Mesothelial cell of epicardium (in vitro differentiated cells): ENCODE measurements at regions not wholly inside any gene's neighbourhood (a gene's known extent, or its start where the extent isn't known, plus 50 kb on each side); places are given as distances from the start of the nearest gene placed in this dataset.

ENCODE experiments used
- DNase-seq, 2 experiments: peaks; one replicate each; pipeline ENCODE4 v3.0.0; 2021; ENCODE audit warnings: low spot score in 2 of 2; ENCODE audit not compliant: unreplicated experiment in 2 of 2
- H3K27ac Mint-ChIP-seq: 2 replicates; pipeline ENCODE4 v1.8.0; 2021; ENCODE audit warnings: mixed read lengths
- H3K27me3 Mint-ChIP-seq: 2 replicates; pipeline ENCODE4 v1.8.0; 2021; ENCODE audit warnings: low read depth, mixed read lengths
- H3K36me3 Mint-ChIP-seq: 2 replicates; pipeline ENCODE4 v1.8.0; 2021; ENCODE audit warnings: mixed read lengths
- H3K4me1 Mint-ChIP-seq: 2 replicates; pipeline ENCODE4 v1.8.0; 2021; ENCODE audit warnings: mixed read lengths
- H3K4me3 Mint-ChIP-seq: 2 replicates; pipeline ENCODE4 v1.8.0; 2021; ENCODE audit warnings: mild to moderate bottlenecking, moderate library complexity, mixed read lengths
- H3K9me3 Mint-ChIP-seq: 2 replicates; pipeline ENCODE4 v1.8.0; 2021; ENCODE audit warnings: mixed read lengths
- CTCF ChIP-seq: fragments of 200-600 bp; sonication (generic); IDR thresholded peaks from one replicate; pipeline ENCODE4 v1.5.0; 2021; ENCODE audit warnings: antibody characterized with exemption; ENCODE audit not compliant: unreplicated experiment

GRCh38 chr9:119086590-119086989 lies 282.6 kb downstream of the BRINP1 start:
- no peaks in the 10 kb centered on the region for H3K27me3 Mint-ChIP-seq
- H3K4me1 Mint-ChIP-seq: no peaks in the 10 kb centered on the region
- H3K4me3 Mint-ChIP-seq: no peak overlapping the region
- H3K36me3 Mint-ChIP-seq: no peaks in the 10 kb centered on the region
- H3K27ac Mint-ChIP-seq: no peak overlapping the region
- no peak for TF ChIP-seq CTCF
- no peak for DNase-seq
- H3K9me3 Mint-ChIP-seq: no peaks in the 10 kb centered on the region

DNA sequence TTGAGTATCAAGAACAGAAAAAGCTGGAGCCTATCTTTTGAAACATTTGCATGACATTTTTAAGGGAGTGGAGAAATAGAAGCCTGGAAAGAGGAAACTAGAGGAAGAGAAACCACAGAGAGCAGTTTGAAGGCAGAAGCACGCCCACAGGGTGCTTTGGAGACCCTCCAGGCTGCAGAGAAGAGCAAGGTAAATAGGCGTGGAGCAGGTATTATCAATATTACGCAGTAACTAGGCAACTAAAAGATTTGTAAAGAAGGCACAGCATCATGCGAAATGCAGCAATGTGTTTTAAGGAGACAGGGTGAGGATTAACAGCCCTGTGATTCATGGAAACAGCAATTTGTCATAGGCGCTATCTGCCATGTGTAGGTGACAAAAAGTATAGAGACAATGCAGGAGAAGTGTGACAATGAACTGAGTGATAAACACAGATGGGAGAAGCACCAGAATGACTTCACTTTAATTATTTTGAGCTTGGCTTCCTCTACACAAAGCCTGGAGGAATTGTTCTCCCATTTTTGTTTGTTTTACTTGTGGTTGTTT lies 281.2 kb downstream of the BRINP1 start:
- Mint-ChIP-seq H3K27me3 (no peaks in the 10 kb centered on the region), H3K4me3 (no peak overlapping the region), H3K9me3 (no peaks in the 10 kb centered on the region), H3K36me3 (no peaks in the 10 kb centered on the region), H3K4me1 (no peaks in the 10 kb centered on the region), H3K27ac (no peak overlapping the region)
- no peak for TF ChIP-seq CTCF
- DNase-seq: no peak

GRCh38 chr9:119091074-119091473 lies 278.2 kb downstream of the BRINP1 start:
- no peaks in the 10 kb centered on the region for H3K9me3 Mint-ChIP-seq
- TF ChIP-seq CTCF: no peak
- no peak overlapping the region for H3K27ac Mint-ChIP-seq
- no peaks in the 10 kb centered on the region for H3K27me3 Mint-ChIP-seq
- H3K4me1 Mint-ChIP-seq: no peaks in the 10 kb centered on the region
- no peak overlapping the region for H3K4me3 Mint-ChIP-seq
- no peak for DNase-seq
- no peaks in the 10 kb centered on the region for H3K36me3 Mint-ChIP-seq

DNA sequence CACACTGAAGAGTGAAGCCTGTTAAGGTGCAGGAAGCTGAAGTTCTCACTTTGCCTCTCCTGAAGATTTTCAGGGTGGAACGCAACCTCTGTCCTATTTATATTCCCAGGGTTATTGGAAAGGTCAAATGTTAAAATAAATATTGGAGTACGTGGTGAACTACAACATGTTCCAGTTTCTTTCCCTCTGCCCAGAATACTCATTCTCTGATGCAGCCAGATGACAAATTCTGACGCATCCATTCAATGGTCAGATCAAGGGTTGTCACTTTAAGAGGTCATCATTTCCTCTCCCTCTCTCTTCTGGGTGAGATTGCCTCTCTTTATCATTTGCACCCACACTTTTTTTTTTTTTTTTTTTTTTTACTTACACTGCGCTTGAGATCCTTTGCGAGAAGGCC lies 277.1 kb downstream of the BRINP1 start:
- Mint-ChIP-seq H3K27ac (no peak overlapping the region), H3K4me1 (no peaks in the 10 kb centered on the region), H3K27me3 (no peaks in the 10 kb centered on the region), H3K36me3 (no peaks in the 10 kb centered on the region), H3K4me3 (no peak overlapping the region), H3K9me3 (no peaks in the 10 kb centered on the region)
- no peak for DNase-seq
- TF ChIP-seq CTCF: no peak

DNA sequence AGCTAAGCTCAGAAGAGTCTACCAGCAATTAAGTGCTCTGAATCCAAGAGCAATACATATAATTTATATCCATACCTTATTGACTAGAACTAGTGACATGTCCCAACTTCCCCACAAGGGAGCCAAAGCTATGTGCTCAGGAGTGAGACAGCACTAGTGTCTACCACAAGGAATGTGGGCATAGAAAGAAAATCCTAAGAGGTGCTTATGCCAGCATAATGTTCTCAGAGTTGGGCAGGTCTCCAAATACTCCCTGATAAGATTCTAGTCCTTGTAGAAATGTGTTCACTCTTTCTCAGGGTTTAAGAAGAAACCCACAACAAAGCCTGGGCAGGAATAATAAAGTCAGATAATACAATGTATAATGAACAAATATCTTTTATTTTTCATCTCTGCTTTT lies 275.1 kb downstream of the BRINP1 start:
- no peak for TF ChIP-seq CTCF

GRCh38 chr9:119095072-119095471 lies 274.2 kb downstream of the BRINP1 start:
- no peaks in the 10 kb centered on the region for H3K36me3 Mint-ChIP-seq
- H3K27ac Mint-ChIP-seq: no peak overlapping the region
- H3K27me3 Mint-ChIP-seq: peaks cover 3% of the 10 kb centered on the region
- H3K4me3 Mint-ChIP-seq: no peak overlapping the region
- DNase-seq: no peak
- TF ChIP-seq CTCF: no peak
- no peaks in the 10 kb centered on the region for H3K9me3 Mint-ChIP-seq
- no peaks in the 10 kb centered on the region for H3K4me1 Mint-ChIP-seq

More for the DNA sequence above, 275.1 kb downstream of the BRINP1 start:
- Mint-ChIP-seq H3K27me3 (peaks cover 3% of the 10 kb centered on the region), H3K4me3 (no peak overlapping the region), H3K27ac (no peak overlapping the region), H3K9me3 (no peaks in the 10 kb centered on the region), H3K36me3 (no peaks in the 10 kb centered on the region), H3K4me1 (no peaks in the 10 kb centered on the region)
- no peak for DNase-seq
